ENCODE measurements at regions not wholly inside any gene's neighbourhood (a gene's known extent, or its start where the extent isn't known, plus 50 kb on each side); places are given as distances from the start of the nearest gene placed in this dataset.

GRCh38 chr10:30186371-30186875 is 127.0 kb upstream of the JCAD start:
- H3K4me1 ChIP-seq (ENCODE audit: insufficient read depth, low read length): no peaks in the 10 kb centered on the region
- no peaks in the 10 kb centered on the region for H3K27me3 ChIP-seq (ENCODE audit: insufficient read depth, low read length)
- H3K9me3 ChIP-seq (ENCODE audit: low read depth, low read length): no peaks in the 10 kb centered on the region
- H3K4me3 ChIP-seq (ENCODE audit: low read length): no peak overlapping the region

DNA sequence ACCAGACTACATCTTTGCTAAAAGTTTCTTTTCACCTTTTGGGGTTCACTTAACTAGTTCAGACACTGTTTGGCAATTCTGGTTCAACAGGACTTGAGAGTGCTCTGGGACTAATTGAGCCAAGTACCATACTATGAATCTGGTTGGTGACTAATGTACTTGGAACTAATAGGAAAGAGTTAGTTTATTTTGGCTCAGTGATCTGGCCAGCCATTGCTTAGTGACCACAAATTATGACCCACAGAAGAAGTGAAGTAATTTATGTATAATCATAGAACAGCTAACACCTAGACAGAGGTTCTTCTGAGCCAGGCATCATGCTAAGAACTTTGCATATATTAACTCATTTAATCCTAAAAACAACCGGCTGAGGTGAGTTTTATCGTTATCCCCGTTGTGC is 126.5 kb upstream of the JCAD start:
- Histone ChIP-seq H3K27me3 (ENCODE audit: insufficient read depth, low read length) (no peaks in the 10 kb centered on the region), H3K4me3 (ENCODE audit: low read length) (no peak overlapping the region), H3K9me3 (ENCODE audit: low read depth, low read length) (no peaks in the 10 kb centered on the region), H3K4me1 (ENCODE audit: insufficient read depth, low read length) (no peaks in the 10 kb centered on the region)

DNA sequence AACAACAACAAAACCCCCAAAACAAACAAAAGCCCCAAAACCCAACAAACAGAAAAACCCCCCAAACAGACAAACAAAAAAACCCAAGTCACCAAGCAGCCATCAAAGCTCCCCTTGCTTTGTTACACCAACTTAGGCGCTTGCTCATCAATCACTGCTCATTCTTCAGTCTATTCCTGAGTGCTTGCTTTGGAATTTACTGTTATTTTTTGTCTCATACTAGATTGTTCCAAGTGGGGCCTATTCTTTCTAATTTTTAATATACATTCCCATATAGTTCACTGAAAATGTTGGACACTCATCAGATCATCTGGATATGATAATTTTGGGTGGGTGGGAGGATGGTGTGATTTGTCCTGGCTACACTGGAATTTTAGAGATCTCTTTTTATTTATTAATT is 126.0 kb upstream of the JCAD start:
- Histone ChIP-seq H3K9me3 (ENCODE audit: low read depth, low read length) (no peaks in the 10 kb centered on the region), H3K27me3 (ENCODE audit: insufficient read depth, low read length) (no peaks in the 10 kb centered on the region), H3K4me3 (ENCODE audit: low read length) (no peak overlapping the region), H3K4me1 (ENCODE audit: insufficient read depth, low read length) (no peaks in the 10 kb centered on the region)

GRCh38 chr10:30184397-30185033 is 125.1 kb upstream of the JCAD start:
- no peak overlapping the region for H3K4me3 ChIP-seq (ENCODE audit: low read length)
- no peaks in the 10 kb centered on the region for H3K4me1 ChIP-seq (ENCODE audit: insufficient read depth, low read length)
- H3K9me3 ChIP-seq (ENCODE audit: low read depth, low read length): no peaks in the 10 kb centered on the region
- no peaks in the 10 kb centered on the region for H3K27me3 ChIP-seq (ENCODE audit: insufficient read depth, low read length)

GRCh38 chr10:30183055-30183402 is 123.6 kb upstream of the JCAD start:
- no peaks in the 10 kb centered on the region for H3K4me1 ChIP-seq (ENCODE audit: insufficient read depth, low read length)
- H3K4me3 ChIP-seq (ENCODE audit: low read length): no peak overlapping the region
- no peaks in the 10 kb centered on the region for H3K27me3 ChIP-seq (ENCODE audit: insufficient read depth, low read length)
- H3K9me3 ChIP-seq (ENCODE audit: low read depth, low read length): no peaks in the 10 kb centered on the region

- Histone ChIP-seq H3K4me1 (ENCODE audit: insufficient read depth, low read length) (no peaks in the 10 kb centered on the region), H3K9me3 (ENCODE audit: low read depth, low read length) (no peaks in the 10 kb centered on the region), H3K4me3 (ENCODE audit: low read length) (no peak overlapping the region), H3K27me3 (ENCODE audit: insufficient read depth, low read length) (no peaks in the 10 kb centered on the region)
These were observed 123.0 kb upstream of the JCAD start for GRCh38 chr10:30182191-30183054.

DNA sequence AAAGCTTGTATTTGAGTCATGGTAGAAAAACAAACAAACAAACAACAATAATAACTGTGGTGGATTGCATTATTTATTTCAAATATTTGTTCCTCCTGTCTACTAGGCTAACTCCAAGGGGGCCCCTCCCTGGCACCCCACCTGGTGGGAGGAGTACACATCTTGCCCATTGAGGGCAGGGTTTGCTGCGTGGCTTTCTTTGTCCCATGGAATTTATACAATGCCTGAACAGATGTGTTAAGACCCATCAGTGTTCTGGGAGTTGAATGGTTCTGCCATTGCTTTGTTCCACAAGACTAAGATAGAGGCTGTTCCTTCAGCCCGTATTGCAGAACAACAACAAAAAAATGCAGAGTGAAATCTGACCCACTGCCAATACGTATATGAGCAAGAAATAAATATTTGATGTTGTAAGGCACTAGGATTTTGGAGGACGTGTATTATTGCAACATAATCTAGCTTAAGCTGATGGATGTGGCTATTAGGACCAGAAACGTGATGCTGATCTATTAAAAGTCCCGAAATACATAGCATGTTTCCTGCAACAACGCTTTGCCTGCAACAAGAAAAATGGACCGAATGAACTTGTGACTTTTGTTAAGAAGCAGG is 119.1 kb upstream of the JCAD start:
- Histone ChIP-seq H3K4me1 (ENCODE audit: insufficient read depth, low read length) (no peaks in the 10 kb centered on the region), H3K27me3 (ENCODE audit: insufficient read depth, low read length) (no peaks in the 10 kb centered on the region), H3K9me3 (ENCODE audit: low read depth, low read length) (no peaks in the 10 kb centered on the region), H3K4me3 (ENCODE audit: low read length) (no peak overlapping the region)

- H3K4me3 ChIP-seq (ENCODE audit: low read length): no peak overlapping the region
- H3K27me3 ChIP-seq (ENCODE audit: insufficient read depth, low read length): no peaks in the 10 kb centered on the region
- no peaks in the 10 kb centered on the region for H3K4me1 ChIP-seq (ENCODE audit: insufficient read depth, low read length)
- H3K9me3 ChIP-seq (ENCODE audit: low read depth, low read length): no peaks in the 10 kb centered on the region
These were observed 117.6 kb upstream of the JCAD start for GRCh38 chr10:30176776-30177533.

DNA sequence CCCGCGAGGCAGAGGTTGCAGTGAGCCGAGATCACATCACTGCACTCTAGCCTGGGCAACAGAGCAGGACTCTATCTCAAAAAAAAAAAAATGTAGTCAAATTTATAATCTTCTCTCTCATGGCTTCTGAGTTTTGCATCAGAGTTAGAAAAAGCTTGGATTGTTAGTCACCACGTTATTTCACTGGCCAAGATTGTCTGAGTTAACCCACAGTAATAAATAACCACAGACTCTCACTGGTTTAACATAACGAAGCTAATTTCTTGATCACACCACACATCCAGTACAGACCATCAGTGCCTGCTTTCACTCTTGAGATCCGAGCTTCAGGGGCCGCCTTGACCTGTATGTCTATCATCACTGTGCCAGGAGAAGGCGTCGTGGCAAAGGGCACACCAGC is 116.8 kb upstream of the JCAD start:
- Histone ChIP-seq H3K4me1 (ENCODE audit: insufficient read depth, low read length) (no peaks in the 10 kb centered on the region), H3K9me3 (ENCODE audit: low read depth, low read length) (no peaks in the 10 kb centered on the region), H3K27me3 (ENCODE audit: insufficient read depth, low read length) (no peaks in the 10 kb centered on the region), H3K4me3 (ENCODE audit: low read length) (no peak overlapping the region)

DNA sequence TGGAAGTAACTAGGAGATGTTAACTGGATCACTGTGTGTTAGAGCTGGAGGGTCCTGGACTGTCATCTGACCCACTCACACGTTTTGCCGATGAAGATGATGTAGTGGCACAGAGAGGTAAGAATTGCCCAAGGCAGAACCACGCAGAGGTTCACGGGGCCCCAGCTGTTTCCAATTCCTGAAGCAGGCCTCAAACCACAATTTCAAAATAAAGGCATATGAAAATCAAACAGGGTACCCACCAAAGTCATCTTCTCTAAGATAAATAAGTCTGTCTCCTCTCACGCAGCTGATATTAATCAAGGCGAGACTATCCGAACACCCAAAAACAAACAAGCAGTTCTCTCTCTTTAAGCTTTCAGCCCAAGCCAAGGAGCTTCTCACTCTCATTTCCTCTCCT is 113.3 kb upstream of the JCAD start:
- no peaks in the 10 kb centered on the region for H3K27me3 ChIP-seq (ENCODE audit: insufficient read depth, low read length)
- no peaks in the 10 kb centered on the region for H3K4me1 ChIP-seq (ENCODE audit: insufficient read depth, low read length)
- H3K4me3 ChIP-seq (ENCODE audit: low read length): no peak overlapping the region
- H3K9me3 ChIP-seq (ENCODE audit: low read depth, low read length): no peaks in the 10 kb centered on the region

DNA sequence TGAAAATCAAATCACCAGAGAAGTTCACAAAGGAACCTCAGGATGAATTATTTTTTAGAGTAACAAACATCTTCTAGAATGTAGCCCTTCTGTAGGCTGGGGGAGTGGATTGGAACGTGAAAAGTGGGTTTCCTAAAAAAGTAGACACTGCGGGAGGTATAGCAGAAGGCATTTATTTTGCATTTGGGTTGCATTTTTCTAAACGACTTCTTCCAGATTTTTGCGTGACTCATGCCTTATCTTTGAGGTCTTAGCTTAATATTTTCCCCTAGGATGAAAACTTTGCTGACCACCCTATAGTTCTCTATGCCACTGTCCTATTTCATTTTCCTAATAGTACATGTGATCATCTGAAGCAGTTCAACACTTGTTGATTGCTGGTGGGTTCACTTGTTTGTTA is 112.7 kb upstream of the JCAD start:
- no peaks in the 10 kb centered on the region for H3K9me3 ChIP-seq (ENCODE audit: low read depth, low read length)
- no peak overlapping the region for H3K4me3 ChIP-seq (ENCODE audit: low read length)
- H3K27me3 ChIP-seq (ENCODE audit: insufficient read depth, low read length): no peaks in the 10 kb centered on the region
- no peaks in the 10 kb centered on the region for H3K4me1 ChIP-seq (ENCODE audit: insufficient read depth, low read length)

DNA sequence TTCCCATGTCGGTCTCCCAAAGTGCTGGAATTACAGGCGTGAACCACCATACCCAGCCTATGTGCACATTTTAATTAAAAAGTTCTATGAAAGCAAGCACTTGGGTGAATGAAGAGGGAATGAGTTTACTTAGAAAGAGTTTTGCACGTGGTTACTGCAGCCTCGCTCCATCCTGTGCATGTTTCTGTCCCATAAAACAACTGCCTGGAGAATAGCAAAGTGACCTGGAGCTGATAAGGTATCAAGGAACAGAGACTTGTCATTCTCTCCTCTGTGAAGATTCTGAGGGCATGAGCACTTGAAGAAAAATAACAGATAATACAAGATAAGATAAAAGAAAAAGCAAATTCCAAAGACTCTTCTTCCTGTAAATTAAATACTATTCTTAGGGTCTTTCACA is 112.2 kb upstream of the JCAD start:
- Histone ChIP-seq H3K4me3 (ENCODE audit: low read length) (no peak overlapping the region), H3K27me3 (ENCODE audit: insufficient read depth, low read length) (no peaks in the 10 kb centered on the region), H3K4me1 (ENCODE audit: insufficient read depth, low read length) (no peaks in the 10 kb centered on the region), H3K9me3 (ENCODE audit: low read depth, low read length) (no peaks in the 10 kb centered on the region)

DNA sequence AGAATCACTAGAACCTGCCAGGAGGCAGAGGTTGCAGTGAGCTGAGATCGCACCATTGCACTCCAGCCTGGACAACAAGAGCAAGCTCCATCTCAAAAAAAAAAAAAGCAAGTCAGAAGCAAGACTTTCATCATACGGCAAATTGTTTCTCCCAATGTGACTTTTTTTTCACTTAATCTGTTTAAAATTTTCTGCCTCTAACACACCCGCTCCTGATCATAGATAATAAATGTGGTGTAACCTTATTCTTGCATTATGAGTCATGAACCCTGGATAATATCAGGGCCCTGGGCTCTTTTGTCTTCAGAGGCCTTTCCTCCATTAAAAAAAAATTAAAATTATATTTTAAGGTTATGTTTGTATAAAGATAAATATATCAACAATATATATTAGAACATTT is 111.4 kb upstream of the JCAD start:
- no peaks in the 10 kb centered on the region for H3K4me1 ChIP-seq (ENCODE audit: insufficient read depth, low read length)

DNA sequence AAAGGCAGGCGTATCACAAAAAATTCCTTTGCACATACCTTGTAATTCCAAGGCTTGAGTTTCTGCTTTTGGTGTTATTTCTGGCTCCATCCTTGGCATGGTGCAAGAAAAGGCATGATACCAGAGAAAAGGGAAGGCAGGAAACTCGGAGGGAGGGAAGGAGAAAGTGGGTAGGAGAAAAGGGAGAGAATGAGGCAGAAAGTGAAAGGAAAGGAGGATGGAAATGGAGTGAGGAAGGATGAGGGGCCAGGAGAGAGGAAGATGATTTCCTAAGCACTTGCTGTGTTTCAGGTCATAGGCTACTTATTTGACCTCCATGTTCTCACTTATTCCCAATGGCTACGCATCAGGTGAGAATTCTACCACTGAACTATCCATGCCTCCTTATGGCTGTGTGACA is 110.8 kb upstream of the JCAD start:
- H3K9me3 ChIP-seq (ENCODE audit: low read depth, low read length): no peaks in the 10 kb centered on the region
- H3K27me3 ChIP-seq (ENCODE audit: insufficient read depth, low read length): no peaks in the 10 kb centered on the region
- H3K4me1 ChIP-seq (ENCODE audit: insufficient read depth, low read length): no peaks in the 10 kb centered on the region
- H3K4me3 ChIP-seq (ENCODE audit: low read length): no peak overlapping the region

More for the DNA sequence above, 111.4 kb upstream of the JCAD start:
- Histone ChIP-seq H3K9me3 (ENCODE audit: low read depth, low read length) (no peaks in the 10 kb centered on the region), H3K27me3 (ENCODE audit: insufficient read depth, low read length) (no peaks in the 10 kb centered on the region), H3K4me3 (ENCODE audit: low read length) (no peak overlapping the region)

- no peaks in the 10 kb centered on the region for H3K27me3 ChIP-seq (ENCODE audit: insufficient read depth, low read length)
- H3K4me3 ChIP-seq (ENCODE audit: low read length): no peak overlapping the region
- no peaks in the 10 kb centered on the region for H3K9me3 ChIP-seq (ENCODE audit: low read depth, low read length)
- no peaks in the 10 kb centered on the region for H3K4me1 ChIP-seq (ENCODE audit: insufficient read depth, low read length)
These were observed 110.0 kb upstream of the JCAD start for GRCh38 chr10:30169342-30169741.
